ENCODE measurements at regions not wholly inside any gene's neighbourhood (a gene's known extent, or its start where the extent isn't known, plus 50 kb on each side); places are given as distances from the start of the nearest gene placed in this dataset.

- TF ChIP-seq, protein P1, sequence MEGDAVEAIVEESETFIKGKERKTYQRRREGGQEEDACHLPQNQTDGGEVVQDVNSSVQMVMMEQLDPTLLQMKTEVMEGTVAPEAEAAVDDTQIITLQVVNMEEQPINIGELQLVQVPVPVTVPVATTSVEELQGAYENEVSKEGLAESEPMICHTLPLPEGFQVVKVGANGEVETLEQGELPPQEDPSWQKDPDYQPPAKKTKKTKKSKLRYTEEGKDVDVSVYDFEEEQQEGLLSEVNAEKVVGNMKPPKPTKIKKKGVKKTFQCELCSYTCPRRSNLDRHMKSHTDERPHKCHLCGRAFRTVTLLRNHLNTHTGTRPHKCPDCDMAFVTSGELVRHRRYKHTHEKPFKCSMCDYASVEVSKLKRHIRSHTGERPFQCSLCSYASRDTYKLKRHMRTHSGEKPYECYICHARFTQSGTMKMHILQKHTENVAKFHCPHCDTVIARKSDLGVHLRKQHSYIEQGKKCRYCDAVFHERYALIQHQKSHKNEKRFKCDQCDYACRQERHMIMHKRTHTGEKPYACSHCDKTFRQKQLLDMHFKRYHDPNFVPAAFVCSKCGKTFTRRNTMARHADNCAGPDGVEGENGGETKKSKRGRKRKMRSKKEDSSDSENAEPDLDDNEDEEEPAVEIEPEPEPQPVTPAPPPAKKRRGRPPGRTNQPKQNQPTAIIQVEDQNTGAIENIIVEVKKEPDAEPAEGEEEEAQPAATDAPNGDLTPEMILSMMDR (IDR thresholded peaks at IDR 0.05; ENCODE audit: low read depth, low read length): no peak
- no peak overlapping the region for H3K4me3 ChIP-seq (ENCODE audit: low read depth, low read length)
Observed at GRCh38 chr3:150194957-150195356, 213.1 kb upstream of the TSC22D2 start.

GRCh38 chr3:150194513-150194912 is 213.6 kb upstream of the TSC22D2 start:
- H3K4me3 ChIP-seq (ENCODE audit: low read depth, low read length): no peak overlapping the region
- TF ChIP-seq, protein P1 (IDR thresholded peaks at IDR 0.05; ENCODE audit: low read depth, low read length): no peak

DNA sequence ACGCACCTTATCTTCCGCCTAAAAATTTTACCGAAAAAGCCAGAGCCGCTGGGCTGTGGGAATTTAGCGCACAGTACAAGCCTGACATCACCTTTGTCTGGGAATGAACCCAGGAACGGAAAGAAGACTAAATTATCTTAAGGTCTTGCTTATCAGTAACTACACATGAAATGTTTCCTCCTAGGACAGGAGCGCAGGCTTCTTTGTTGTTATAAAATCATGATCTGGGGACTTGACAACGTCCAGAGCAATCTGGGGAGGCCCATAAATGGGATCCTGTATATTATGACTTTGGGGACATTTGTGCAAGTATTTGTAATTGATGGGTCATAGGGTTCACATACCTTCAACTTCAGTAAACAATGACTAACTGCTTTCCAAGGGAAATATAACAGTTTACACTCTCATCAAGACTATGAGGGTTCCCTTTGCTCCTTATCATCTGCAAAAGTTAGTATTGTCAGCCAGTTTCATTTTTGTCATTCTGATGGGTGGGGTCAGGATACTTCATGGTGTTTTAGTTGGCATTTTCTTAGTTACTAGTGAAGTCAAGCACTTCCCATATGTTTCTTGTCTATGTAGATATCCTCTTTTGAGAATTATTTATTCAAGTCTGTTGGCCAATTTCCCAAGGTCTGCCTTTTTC is 213.9 kb upstream of the PFN2 start:
- TF ChIP-seq, protein P1 (IDR thresholded peaks at IDR 0.05; ENCODE audit: low read depth, low read length): no peak
- peak overlapping the region; percentile 52 for H3K4me3 ChIP-seq (ENCODE audit: low read depth, low read length)

DNA sequence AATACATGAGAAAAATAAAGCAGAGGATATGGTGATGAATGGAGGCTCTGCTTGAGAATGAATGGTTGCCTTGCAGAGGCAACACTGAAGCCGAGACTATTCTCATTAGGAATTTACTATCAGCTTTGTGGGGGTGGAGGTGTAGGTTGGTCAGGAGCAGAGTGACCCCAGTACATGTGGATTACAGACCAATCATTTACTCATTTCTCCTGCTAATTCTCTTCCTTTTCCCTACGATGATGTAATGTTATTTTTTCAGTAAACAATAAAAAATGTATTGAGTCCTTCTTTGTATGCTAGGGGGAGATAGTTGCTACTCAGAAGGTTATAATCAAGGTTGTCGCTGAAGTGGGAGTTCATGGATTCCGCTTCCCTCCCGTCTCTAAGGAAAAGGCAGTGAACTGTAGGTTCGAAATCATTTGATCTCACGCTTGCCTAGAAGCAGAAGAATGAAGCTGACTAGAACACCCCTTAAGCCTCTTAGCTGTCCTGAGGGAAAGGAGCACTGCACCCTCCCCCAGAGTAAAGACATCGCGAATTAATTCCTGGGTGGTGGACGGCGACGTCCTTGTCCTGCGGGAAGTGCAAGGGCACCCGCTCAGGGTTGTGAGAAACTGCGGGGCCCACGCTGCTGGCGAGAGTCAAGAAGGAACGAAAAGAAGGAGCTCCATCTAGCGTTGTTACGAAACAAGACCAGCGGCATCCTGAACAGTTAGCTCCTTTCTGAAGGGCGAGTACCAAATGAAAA is 213.2 kb upstream of the PFN2 start:
- TF ChIP-seq, protein P1 (IDR thresholded peaks at IDR 0.05; ENCODE audit: low read depth, low read length): peak; percentile 60
- H3K4me3 ChIP-seq (ENCODE audit: low read depth, low read length): peak overlapping the region; percentile 52

GRCh38 chr3:150180334-150180733 is 209.6 kb upstream of the PFN2 start:
- H3K4me3 ChIP-seq (ENCODE audit: low read depth, low read length): no peak overlapping the region
- TF ChIP-seq, protein P1 (IDR thresholded peaks at IDR 0.05; ENCODE audit: low read depth, low read length): no peak

DNA sequence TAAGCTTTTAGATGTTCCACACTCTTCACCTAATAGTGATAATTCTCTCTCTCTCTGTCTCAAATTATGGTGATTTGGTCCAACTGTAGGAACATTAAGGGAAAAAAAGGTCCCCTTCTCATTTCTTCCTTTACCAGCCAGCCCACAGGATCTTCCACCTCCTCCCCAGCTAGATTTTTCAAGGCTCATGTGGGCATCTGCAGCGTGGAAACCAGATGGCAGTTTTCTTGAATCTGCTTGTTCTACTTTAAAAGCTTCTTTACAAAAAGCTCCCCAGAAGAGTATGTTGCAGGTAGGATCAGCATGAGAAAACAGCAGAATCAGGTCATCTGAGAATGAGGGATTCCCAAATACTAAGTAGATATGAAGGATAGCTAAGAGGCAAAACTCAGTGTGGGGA is 208.6 kb upstream of the PFN2 start:
- no peak overlapping the region for H3K4me3 ChIP-seq (ENCODE audit: low read depth, low read length)
- TF ChIP-seq, protein P1 (IDR thresholded peaks at IDR 0.05; ENCODE audit: low read depth, low read length): no peak

- TF ChIP-seq, protein P1 (IDR thresholded peaks at IDR 0.05; ENCODE audit: low read depth, low read length): no peak
- no peak overlapping the region for H3K4me3 ChIP-seq (ENCODE audit: low read depth, low read length)
Observed at GRCh38 chr3:150177673-150178381, 207.1 kb upstream of the PFN2 start.

All from WI38 (cell line).